IMR-90 (cell line): ENCODE measurements at regions not wholly inside any gene's neighbourhood (a gene's known extent, or its start where the extent isn't known, plus 50 kb on each side); places are given as distances from the start of the nearest gene placed in this dataset.

Source experiments
- ATAC-seq: fragments of 200-7000 bp; cut with Tn5 transposase; 2 replicates; pipeline ENCODE4 v1.9.1; 2020; ENCODE audit warnings: low read depth, mild to moderate bottlenecking, moderate library complexity
- BruUV-seq: library from RNA; stranded (reverse); fragments of 400-500 nt; replicated peaks from 2 replicates; lab custom pipeline; 2021; lab: Mats Ljungman, UMichigan
- CTCF ChIA-PET: fragments of 300-600 bp; formaldehyde crosslinking; extraction: SDS; loops from one replicate; lab custom pipeline; 2021; ENCODE audit warnings: antibody characterized with exemption; lab: Yijun Ruan, JAX
- POLR2A ChIA-PET: fragments of 300-600 bp; sonication (Branson Sonifier 250); formaldehyde crosslinking; loops from one replicate; lab custom pipeline; 2022; ENCODE audit warnings: antibody characterized with exemption; ENCODE audit not compliant: unreplicated experiment; lab: Charles Lee
- DNase-seq: peaks from one replicate; pipeline ENCODE4 v3.0.0; 2013
- H2AFZ ChIP-seq: replicated peaks from 2 replicates; pipeline ENCODE3; 2013; ENCODE audit warnings: low read length, mild to moderate bottlenecking; ENCODE audit not compliant: poor library complexity
- H2AK5ac ChIP-seq: 2 replicates; pipeline ENCODE4 v1.6.1; 2013; ENCODE audit warnings: low read depth, low read length, inconsistent platforms
- H2AK9ac ChIP-seq: replicated peaks from 2 replicates; pipeline ENCODE3; 2013; ENCODE audit warnings: mild to moderate bottlenecking, low read depth, low read length, moderate library complexity; ENCODE audit not compliant: poor library complexity
- H2BK120ac ChIP-seq: 2 replicates; pipeline ENCODE4 v1.6.1; 2013; ENCODE audit warnings: low read depth, low read length, inconsistent platforms
- H2BK15ac ChIP-seq: 3 replicates; pipeline ENCODE4 v1.6.1; 2013; ENCODE audit warnings: low read depth, low read length, inconsistent platforms
- H2BK20ac ChIP-seq: 2 replicates; pipeline ENCODE4 v1.6.1; 2013; ENCODE audit warnings: low read depth, mild to moderate bottlenecking, inconsistent platforms, low read length, moderate library complexity
- H2BK5ac ChIP-seq: 2 replicates; pipeline ENCODE4 v1.6.1; 2013; ENCODE audit warnings: mild to moderate bottlenecking, low read depth, low read length, inconsistent platforms; ENCODE audit not compliant: poor library complexity, severe bottlenecking
- H3K14ac ChIP-seq: replicated peaks from 2 replicates; pipeline ENCODE4 v1.6.1; 2013; ENCODE audit warnings: low read depth, low read length, inconsistent platforms
- H3K18ac ChIP-seq: 2 replicates; pipeline ENCODE4 v1.6.1; 2013; ENCODE audit warnings: low read depth, low read length, control low read depth
- H3K23ac ChIP-seq: 2 replicates; pipeline ENCODE4 v1.6.1; 2013; ENCODE audit warnings: low read depth, low read length, inconsistent platforms
- H3K27ac ChIP-seq: 2 replicates; pipeline ENCODE4 v1.5.1; 2013; ENCODE audit warnings: mild to moderate bottlenecking, control low read depth, low read length; ENCODE audit not compliant: insufficient read depth
- H3K27me3 ChIP-seq: 2 replicates; pipeline ENCODE4 v1.6.1; 2013; ENCODE audit warnings: low read length; ENCODE audit not compliant: control insufficient read depth, insufficient read depth
- H3K36me3 ChIP-seq: 2 replicates; pipeline ENCODE4 v1.6.1; 2013; ENCODE audit warnings: low read length, mixed read lengths; ENCODE audit not compliant: control insufficient read depth, insufficient read depth
- H3K4ac ChIP-seq: 2 replicates; pipeline ENCODE4 v1.6.1; 2013; ENCODE audit warnings: low read depth, low read length, inconsistent platforms
- H3K4me1 ChIP-seq: 2 replicates; pipeline ENCODE4 v1.6.1; 2013; ENCODE audit warnings: low read length, mixed read lengths; ENCODE audit not compliant: control insufficient read depth, insufficient read depth
- H3K4me2 ChIP-seq: 2 replicates; pipeline ENCODE4 v1.6.1; 2013; ENCODE audit warnings: low read depth, mild to moderate bottlenecking, control low read depth, low read length, moderate library complexity
- H3K4me3 ChIP-seq: 2 replicates; pipeline ENCODE4 v1.5.1; 2013; ENCODE audit warnings: low read depth, mild to moderate bottlenecking, control low read depth, low read length, moderate library complexity; ENCODE audit not compliant: insufficient read depth
- H3K56ac ChIP-seq: 2 replicates; pipeline ENCODE4 v1.6.1; 2013; ENCODE audit warnings: low read length, inconsistent platforms; ENCODE audit not compliant: insufficient read depth; ENCODE audit errors: extremely low read depth
- H3K79me1 ChIP-seq, 2 experiments: 2 replicates each; pipeline ENCODE4 v1.6.1; 2013; ENCODE audit warnings: low read length in 2 of 2, inconsistent platforms in 1 of 2, low read depth in 1 of 2
- H3K9ac ChIP-seq: 2 replicates; pipeline ENCODE4 v1.6.1; 2013; ENCODE audit warnings: low read depth, low read length, control low read depth
- H3K9me1 ChIP-seq: 2 replicates; pipeline ENCODE4 v1.6.1; 2013; ENCODE audit warnings: low read length, inconsistent platforms; ENCODE audit not compliant: insufficient read depth
- H3K9me3 ChIP-seq: 2 replicates; pipeline ENCODE4 v1.6.1; 2013; ENCODE audit warnings: low read length; ENCODE audit not compliant: control insufficient read depth, insufficient read depth
- H4K20me1 ChIP-seq: 2 replicates; pipeline ENCODE4 v1.6.1; 2013; ENCODE audit warnings: low read length, inconsistent platforms; ENCODE audit not compliant: insufficient read depth
- H4K5ac ChIP-seq: 2 replicates; pipeline ENCODE4 v1.6.1; 2013; ENCODE audit warnings: mild to moderate bottlenecking, low read depth, low read length, control low read depth
- H4K8ac ChIP-seq, 2 experiments: 2 replicates each; pipeline ENCODE4 v1.6.1; 2013; ENCODE audit warnings: low read depth in 2 of 2, low read length in 2 of 2, control low read depth in 1 of 2, inconsistent platforms in 1 of 2
- H4K91ac ChIP-seq: 2 replicates; pipeline ENCODE4 v1.6.1; 2013; ENCODE audit warnings: low read depth, low read length, inconsistent platforms; ENCODE audit not compliant: insufficient read depth
- BHLHE40 ChIP-seq: fragments of 150-350 bp; IDR thresholded peaks from 2 replicates; pipeline ENCODE4 v1.6.1; 2016; ENCODE audit warnings: mild to moderate bottlenecking, low read depth, low read length
- FOS ChIP-seq: fragments of 150-350 bp; IDR thresholded peaks from 2 replicates; pipeline ENCODE4 v1.6.1; 2016; ENCODE audit warnings: low read depth, low read length
- MAFK ChIP-seq: IDR thresholded peaks from 2 replicates; pipeline ENCODE4 v1.6.1; 2012; ENCODE audit warnings: low read depth, low read length, improper control_type of control experiment
- MAZ ChIP-seq: IDR thresholded peaks from 2 replicates; pipeline ENCODE4 v1.6.1; 2012; ENCODE audit warnings: low read depth, mild to moderate bottlenecking, low read length, improper control_type of control experiment, moderate library complexity, borderline replicate concordance
- MXI1 ChIP-seq: IDR thresholded peaks from 2 replicates; pipeline ENCODE4 v1.6.1; 2012; ENCODE audit warnings: low read depth, mild to moderate bottlenecking, low read length, moderate library complexity, borderline replicate concordance
- NFE2L2 ChIP-seq: fragments of 150-350 bp; IDR thresholded peaks from 2 replicates; pipeline ENCODE4 v1.6.1; 2016; ENCODE audit warnings: low read depth, mild to moderate bottlenecking, low read length
- RAD21 ChIP-seq: IDR thresholded peaks from 2 replicates; pipeline ENCODE4 v1.6.1; 2012; ENCODE audit warnings: low read length, improper control_type of control experiment
- RCOR1 ChIP-seq: IDR thresholded peaks from 2 replicates; pipeline ENCODE4 v1.6.1; 2012; ENCODE audit warnings: mild to moderate bottlenecking, low read length, improper control_type of control experiment; ENCODE audit not compliant: insufficient replicate concordance
- RFX5 ChIP-seq: IDR thresholded peaks from 2 replicates; pipeline ENCODE4 v1.8.0; 2012; ENCODE audit warnings: low read depth, mild to moderate bottlenecking, low read length, moderate library complexity
- SMC3 ChIP-seq: fragments of 150-350 bp; IDR thresholded peaks from 2 replicates; pipeline ENCODE4 v1.6.1; 2016; ENCODE audit warnings: low read depth, mild to moderate bottlenecking, antibody characterized with exemption, low read length, moderate library complexity
- WGBS, 2 experiments: methylation state at CpG; one replicate each; pipeline versions ENCODE4 v1.1.5 to v1.1.7; 2013; ENCODE audit warnings: missing lambda C conversion rate in 2 of 2; ENCODE audit not compliant: insufficient read length in 1 of 2; ENCODE audit errors: extremely low coverage in 2 of 2; 5-methylcytosine and 5-hydroxymethylcytosine counted together
- dilution Hi-C: fragments of 300-500 bp; cut with HindIII; formaldehyde crosslinking; loops from one replicate; pipeline ENCODE4 v1.14.3; 2018; ENCODE audit warnings: low sequenced_read_pairs; ENCODE audit not compliant: unreplicated experiment
- in situ Hi-C: fragments of 300-500 bp; cut with MboI; formaldehyde crosslinking; loops from 3 replicates; pipeline ENCODE4 v1.14.3; 2019; ENCODE audit warnings: low sequenced_read_pairs, inconsistent platforms, mixed read lengths
- intact Hi-C: fragments of 100-400 bp; cut with micrococcal nuclease; formaldehyde crosslinking; loops from 2 replicates; pipeline ENCODE4 v1.10.0; 2022
- TF ChIP-seq, protein P1 (sequence below): fragments of 150-350 bp; IDR thresholded peaks from 2 replicates; pipeline ENCODE4 v1.6.1; 2017; ENCODE audit warnings: mild to moderate bottlenecking, antibody characterized with exemption, low read length, low read depth
- TF ChIP-seq, protein P2 (sequence below): fragments of 150-350 bp; IDR thresholded peaks from 2 replicates; pipeline ENCODE4 v1.6.1; 2016; ENCODE audit warnings: low read depth, mild to moderate bottlenecking, low read length, moderate library complexity, borderline replicate concordance

DNA sequence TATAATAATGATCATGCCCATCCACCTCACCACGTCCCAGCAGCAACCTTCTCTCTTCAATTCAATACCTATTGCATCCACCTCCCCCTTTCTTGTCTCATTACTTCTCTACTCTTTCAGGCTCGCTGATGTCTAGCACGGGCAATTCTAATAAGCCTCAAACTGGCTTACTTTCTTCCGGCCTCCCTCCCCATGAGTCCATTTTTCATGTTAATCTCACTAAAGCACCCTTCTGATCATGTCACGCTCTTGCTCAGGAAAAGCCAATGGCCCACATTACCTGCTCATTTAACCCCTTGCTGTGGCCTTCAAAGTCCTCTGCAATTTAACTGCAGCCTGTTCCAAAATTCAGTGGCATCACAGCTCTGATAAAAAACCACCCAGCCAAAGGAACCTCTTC lies 105.1 kb downstream of the UTRN start:
- Histone ChIP-seq H2BK120ac (no peak overlapping the region), H3K4me3 (no peak overlapping the region), H4K8ac (no peak overlapping the region), H3K9ac (no peak overlapping the region), H3K27ac (no peak overlapping the region), H3K27me3 (no peaks in the 10 kb centered on the region), H3K4me1 (0 out of 2 replicates have a peak, but pooled peaks cover 2% of the 10 kb centered on the region), H3K18ac (no peak overlapping the region), H2BK5ac (no peak overlapping the region), H3K4ac (no peak overlapping the region), H4K91ac (no peak overlapping the region), H3K56ac (no peak overlapping the region), H2BK20ac (no peak overlapping the region), H3K14ac (no peak overlapping the region), H2AK9ac (no peak overlapping the region), H3K9me3 (no peaks in the 10 kb centered on the region), H3K9me1 (0 out of 2 replicates have a peak, but pooled peaks cover 4% of the 10 kb centered on the region), H3K23ac (no peak overlapping the region), H2AK5ac (no peak overlapping the region), H2AFZ (no peak overlapping the region), H3K36me3 (no peaks in the 10 kb centered on the region), H3K79me1 (peaks cover 22 to 43% of the 10 kb centered on the region in 2 experiments), H3K4me2 (no peak overlapping the region), H4K5ac (no peak overlapping the region), H2BK15ac (no peak overlapping the region), H4K20me1 (peaks cover 3% of the 10 kb centered on the region; the same call in 1 of the 2 replicates)
- ATAC-seq (no peak), DNase-seq (no peak)
- no TSS peak for BruUV-seq
- dilution Hi-C loops (no loop called here), intact Hi-C loops (no loop called here), in situ Hi-C loops (no loop called here)
- TF ChIP-seq FOS (no peak), RAD21 (no peak), MAZ (no peak), MXI1 (no peak), RCOR1 (no peak), SMC3 (no peak), BHLHE40 (no peak), NFE2L2 (no peak), MAFK (no peak), RFX5 (no peak)
- TF ChIP-seq, protein P1, sequence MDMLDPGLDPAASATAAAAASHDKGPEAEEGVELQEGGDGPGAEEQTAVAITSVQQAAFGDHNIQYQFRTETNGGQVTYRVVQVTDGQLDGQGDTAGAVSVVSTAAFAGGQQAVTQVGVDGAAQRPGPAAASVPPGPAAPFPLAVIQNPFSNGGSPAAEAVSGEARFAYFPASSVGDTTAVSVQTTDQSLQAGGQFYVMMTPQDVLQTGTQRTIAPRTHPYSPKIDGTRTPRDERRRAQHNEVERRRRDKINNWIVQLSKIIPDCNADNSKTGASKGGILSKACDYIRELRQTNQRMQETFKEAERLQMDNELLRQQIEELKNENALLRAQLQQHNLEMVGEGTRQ: no peak
- TF ChIP-seq, protein P2, sequence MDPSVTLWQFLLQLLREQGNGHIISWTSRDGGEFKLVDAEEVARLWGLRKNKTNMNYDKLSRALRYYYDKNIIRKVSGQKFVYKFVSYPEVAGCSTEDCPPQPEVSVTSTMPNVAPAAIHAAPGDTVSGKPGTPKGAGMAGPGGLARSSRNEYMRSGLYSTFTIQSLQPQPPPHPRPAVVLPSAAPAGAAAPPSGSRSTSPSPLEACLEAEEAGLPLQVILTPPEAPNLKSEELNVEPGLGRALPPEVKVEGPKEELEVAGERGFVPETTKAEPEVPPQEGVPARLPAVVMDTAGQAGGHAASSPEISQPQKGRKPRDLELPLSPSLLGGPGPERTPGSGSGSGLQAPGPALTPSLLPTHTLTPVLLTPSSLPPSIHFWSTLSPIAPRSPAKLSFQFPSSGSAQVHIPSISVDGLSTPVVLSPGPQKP: no peak
- CTCF ChIA-PET: no interaction called here
- POLR2A ChIA-PET: no interaction called here
- 90% methylated on average over 2 of the region's 5 CpGs; no CpG with 5 or more reads in 1 of the 2 experiments for WGBS, 2 experiments
